ENCODE measurements at regions not wholly inside any gene's neighbourhood (a gene's known extent, or its start where the extent isn't known, plus 50 kb on each side); places are given as distances from the start of the nearest gene placed in this dataset.

DNA sequence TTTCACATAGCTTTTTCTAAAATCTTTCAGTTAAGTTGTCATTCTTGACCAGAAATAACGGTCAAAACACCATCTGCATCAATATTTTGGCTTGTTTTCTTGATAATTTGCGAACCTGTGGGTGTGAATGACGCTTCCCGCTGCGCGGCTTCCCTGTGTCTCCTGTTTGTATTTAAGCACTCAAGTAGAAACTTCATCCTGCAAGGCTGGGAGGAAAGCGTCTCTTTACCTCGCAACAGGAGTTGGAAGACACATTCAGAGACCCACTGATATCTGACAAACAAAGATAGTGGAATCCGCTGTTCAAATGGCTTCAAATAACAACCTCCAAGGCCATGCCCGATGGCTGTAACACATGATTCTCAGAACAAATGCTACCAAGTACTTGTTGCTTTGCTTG, 704.9 kb downstream of the DCDC2C start:
- H3K27ac ChIP-seq, result no peak overlapping the region
- no peak for TF ChIP-seq ZFX (IDR thresholded peaks at IDR 0.05; ENCODE audit: borderline replicate concordance)
- TF ChIP-seq, protein P1, sequence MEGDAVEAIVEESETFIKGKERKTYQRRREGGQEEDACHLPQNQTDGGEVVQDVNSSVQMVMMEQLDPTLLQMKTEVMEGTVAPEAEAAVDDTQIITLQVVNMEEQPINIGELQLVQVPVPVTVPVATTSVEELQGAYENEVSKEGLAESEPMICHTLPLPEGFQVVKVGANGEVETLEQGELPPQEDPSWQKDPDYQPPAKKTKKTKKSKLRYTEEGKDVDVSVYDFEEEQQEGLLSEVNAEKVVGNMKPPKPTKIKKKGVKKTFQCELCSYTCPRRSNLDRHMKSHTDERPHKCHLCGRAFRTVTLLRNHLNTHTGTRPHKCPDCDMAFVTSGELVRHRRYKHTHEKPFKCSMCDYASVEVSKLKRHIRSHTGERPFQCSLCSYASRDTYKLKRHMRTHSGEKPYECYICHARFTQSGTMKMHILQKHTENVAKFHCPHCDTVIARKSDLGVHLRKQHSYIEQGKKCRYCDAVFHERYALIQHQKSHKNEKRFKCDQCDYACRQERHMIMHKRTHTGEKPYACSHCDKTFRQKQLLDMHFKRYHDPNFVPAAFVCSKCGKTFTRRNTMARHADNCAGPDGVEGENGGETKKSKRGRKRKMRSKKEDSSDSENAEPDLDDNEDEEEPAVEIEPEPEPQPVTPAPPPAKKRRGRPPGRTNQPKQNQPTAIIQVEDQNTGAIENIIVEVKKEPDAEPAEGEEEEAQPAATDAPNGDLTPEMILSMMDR (IDR thresholded peaks at IDR 0.05), result no peak

DNA sequence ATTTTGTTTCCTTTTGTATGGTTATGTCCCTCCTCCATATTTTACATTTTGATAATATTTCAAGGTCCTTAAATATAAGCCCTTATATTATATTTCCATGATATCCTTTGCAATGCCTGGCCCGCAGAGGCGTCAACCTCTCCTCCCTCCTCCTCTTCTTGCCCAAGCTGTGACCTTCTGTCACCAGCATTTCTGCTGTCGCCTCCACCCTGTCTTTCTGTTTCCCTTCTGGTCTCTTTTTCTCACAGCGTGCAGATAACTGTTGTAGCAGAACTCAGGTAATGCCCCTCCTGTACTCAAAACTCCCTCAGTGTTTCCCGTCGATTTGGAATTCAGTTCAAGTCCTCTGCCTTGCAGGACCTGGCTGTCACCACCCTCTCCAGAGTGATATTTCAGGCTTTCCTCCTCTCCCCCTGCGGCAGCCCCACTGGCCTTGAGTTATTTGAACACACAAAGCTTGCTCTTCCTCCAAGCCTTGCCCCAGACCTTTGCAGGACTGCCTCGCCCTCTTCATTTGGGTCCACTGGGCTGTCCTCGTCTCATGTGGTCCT, 709.3 kb downstream of the DCDC2C start:
- no peak overlapping the region for H3K27ac ChIP-seq
- no peak for TF ChIP-seq ZFX (IDR thresholded peaks at IDR 0.05; ENCODE audit: borderline replicate concordance)
- TF ChIP-seq, protein P1 (IDR thresholded peaks at IDR 0.05), result no peak

DNA sequence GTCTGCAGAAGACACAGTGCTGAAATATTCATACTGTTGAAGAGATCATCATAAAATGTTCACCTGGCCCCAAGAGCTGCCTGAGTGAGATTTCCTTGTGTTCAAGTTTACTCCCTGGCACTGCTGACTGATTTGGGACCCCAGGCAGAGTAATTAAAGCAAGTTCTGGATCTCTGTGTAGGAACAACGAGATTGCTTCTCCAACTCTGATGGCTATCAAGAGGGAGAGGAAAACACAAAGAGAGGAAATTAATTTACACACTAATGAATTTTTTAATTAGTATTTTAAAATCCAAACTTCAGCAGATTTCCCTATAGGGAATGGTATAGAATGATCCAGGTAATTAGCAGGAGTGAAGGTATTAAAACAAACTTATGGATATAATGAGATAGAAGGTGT, 711.8 kb downstream of the DCDC2C start:
- TF ChIP-seq ZFX (IDR thresholded peaks at IDR 0.05; ENCODE audit: borderline replicate concordance), result no peak
- TF ChIP-seq, protein P1 (IDR thresholded peaks at IDR 0.05), result no peak
- H3K27ac ChIP-seq, result no peak overlapping the region

DNA sequence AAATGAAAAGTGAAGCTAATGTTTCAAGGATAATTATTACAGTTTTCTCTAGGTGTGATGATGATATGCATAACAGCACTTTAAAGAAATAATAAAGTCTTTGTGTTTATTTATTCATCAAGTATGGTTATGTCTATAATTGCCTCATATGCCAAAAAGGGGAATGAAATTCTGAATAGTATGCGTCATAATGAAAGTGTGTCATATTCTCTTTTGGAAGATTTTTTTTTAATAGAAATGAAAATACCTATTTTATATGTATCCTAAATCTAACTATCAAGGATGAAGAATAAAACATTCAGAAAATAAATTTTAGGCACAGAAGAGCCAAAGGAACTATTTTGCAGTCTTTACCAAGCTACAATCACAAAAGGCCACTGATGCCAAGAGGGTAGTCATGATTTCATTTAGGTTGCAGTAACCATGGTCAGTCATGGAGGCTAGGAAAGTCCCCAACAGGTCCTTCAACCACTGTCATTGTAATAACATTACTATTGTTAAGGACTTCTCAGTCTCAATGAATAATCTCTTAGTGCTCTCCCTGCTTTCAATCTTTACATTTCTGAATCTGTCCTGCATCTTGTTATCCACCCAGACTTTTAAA, 712.5 kb downstream of the DCDC2C start:
- TF ChIP-seq ZFX (IDR thresholded peaks at IDR 0.05; ENCODE audit: borderline replicate concordance), result no peak
- TF ChIP-seq, protein P1 (IDR thresholded peaks at IDR 0.05), result no peak
- H3K27ac ChIP-seq, result no peak overlapping the region

DNA sequence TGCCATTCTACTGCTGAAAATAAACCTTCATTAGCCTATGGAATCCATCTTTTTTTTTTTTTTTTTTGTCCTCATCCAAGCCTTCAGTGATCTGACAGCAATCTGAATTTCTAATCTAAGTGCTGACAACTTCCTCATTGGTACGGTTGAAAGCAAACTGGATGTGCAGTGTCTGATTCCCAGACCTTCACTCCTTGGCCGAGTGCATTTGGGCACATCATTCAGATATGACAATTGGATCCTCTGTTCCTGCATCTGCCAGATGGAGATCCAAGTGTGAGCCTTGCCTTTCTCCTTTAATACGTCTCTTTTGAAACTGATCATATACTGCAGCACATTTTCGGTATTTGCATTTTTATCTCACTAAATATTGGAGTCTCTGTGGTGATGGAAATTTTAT, 713.1 kb downstream of the DCDC2C start:
- no peak overlapping the region for H3K27ac ChIP-seq
- TF ChIP-seq, protein P1 (IDR thresholded peaks at IDR 0.05), result no peak
- no peak for TF ChIP-seq ZFX (IDR thresholded peaks at IDR 0.05; ENCODE audit: borderline replicate concordance)

DNA sequence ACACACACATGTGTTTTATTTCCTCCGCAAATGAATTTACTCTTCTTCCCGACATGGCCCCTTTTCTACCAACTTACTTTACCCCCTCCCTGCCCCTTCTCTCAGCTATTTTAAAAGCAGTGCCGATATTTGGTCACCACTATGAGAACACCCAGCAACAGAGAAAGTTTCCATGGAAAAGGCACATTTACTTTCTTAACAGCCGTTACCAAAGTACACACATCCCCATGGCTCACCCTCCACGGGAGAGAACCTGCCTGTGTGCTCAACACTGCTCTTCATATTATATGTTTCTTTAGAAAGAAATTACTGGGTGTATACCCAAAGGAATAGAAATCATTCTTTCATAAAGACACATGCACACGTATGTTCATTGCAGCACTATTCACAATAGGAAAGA, 714.4 kb downstream of the DCDC2C start:
- no peak for TF ChIP-seq ZFX (IDR thresholded peaks at IDR 0.05; ENCODE audit: borderline replicate concordance)
- TF ChIP-seq, protein P1 (IDR thresholded peaks at IDR 0.05), result no peak
- H3K27ac ChIP-seq, result no peak overlapping the region

DNA sequence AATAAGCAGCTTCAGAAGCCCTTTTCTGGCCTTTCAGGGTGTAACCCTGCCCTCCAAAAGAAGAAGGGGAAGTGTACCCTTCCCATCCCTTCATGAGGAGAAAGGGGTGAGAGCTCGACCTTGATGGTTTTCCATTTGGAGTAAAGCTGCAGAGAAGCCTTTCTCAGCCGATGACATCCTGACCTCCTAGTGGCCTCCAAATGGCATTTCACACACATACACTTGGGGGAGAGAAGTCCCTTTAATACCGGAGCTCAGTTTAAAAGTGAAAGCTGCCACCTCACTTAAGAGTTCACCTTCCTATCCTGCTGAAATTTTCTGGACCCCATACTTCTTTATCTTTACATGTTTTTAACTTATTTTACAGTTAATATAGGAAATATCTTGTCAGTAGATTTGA, 716.7 kb downstream of the DCDC2C start:
- no peak overlapping the region for H3K27ac ChIP-seq
- TF ChIP-seq ZFX (IDR thresholded peaks at IDR 0.05; ENCODE audit: borderline replicate concordance), result no peak
- TF ChIP-seq, protein P1 (IDR thresholded peaks at IDR 0.05), result no peak
